HG03108 (cell line): ENCODE measurements at regions not wholly inside any gene's neighbourhood (a gene's known extent, or its start where the extent isn't known, plus 50 kb on each side); places are given as distances from the start of the nearest gene placed in this dataset.
"Not testable (repeated sequence)": the region's sequence is repeated elsewhere in the genome, so short reads cannot be mapped to it uniquely, and the experiment has no call there.

Experiments used
- ATAC-seq: cut with Tn5 transposase; IDR thresholded peaks from one replicate; pipeline ENCODE4 v1.9.1; 2021; ENCODE audit warnings: moderate library complexity; ENCODE audit not compliant: unreplicated experiment

DNA sequence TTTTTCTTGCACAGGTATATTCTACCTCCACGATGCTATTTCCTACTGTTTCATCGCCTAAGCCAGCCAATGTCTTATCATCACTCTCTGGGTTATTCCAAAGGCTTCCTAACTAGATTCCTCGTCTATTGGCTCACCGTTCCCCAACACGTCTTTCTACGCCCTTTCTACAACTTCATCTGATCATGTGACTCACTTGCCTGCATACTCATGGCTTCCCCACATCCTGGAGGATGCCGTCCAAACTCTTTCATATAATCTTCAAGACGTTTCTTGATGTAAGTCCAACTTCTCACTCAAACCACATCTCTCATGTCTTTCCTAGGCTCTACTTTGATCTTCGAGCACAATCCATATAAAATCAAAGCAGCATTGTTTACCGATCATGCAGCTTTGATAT lies 322.0 kb upstream of the PPARGC1A start:
- ATAC-seq: no peak

DNA sequence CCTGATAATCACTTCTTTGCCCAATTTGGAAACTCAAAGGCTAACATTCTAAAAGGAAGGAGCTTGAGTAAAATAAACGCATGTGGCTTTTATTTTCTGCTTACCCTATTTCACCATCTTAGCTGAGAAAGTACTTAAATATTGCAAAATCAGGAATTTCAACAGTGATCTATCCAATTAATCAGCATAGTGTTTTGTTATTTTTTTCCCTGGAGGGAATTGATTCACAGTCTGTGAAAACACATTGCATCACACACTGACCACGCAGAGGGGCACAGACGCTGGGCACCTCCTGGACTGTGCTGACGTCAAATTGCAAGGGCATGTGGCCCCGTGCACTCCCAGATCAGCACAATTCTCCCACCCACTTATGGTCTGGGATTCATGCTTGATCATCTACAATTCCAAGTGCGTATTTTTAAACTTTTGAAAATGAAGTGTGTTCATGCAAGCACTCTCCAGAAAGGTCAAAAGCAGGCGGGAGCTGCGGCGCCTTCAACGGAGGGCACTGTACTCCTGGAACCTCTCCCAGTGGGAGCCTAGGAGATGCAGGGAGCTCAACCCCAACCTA lies 320.6 kb upstream of the PPARGC1A start:
- no peak for ATAC-seq

DNA sequence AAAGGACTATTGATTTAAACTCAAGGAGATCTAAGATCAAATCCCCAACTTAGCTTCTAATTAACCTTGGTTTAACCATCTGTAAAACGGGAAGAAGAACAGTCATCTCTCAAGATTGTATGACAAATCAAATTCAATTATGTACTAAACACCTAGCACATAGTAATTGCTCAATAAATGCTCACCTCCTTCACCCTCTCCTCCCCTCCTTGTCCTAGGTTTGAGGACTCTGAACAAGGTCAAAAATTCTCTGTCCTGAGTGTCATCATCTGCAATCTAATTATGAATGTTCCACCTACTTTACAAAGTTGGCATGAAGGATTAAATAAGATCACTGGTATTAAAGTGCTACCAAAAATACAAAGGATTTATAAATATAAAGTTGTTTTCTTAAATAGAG lies 320.1 kb upstream of the PPARGC1A start:
- ATAC-seq: no peak

DNA sequence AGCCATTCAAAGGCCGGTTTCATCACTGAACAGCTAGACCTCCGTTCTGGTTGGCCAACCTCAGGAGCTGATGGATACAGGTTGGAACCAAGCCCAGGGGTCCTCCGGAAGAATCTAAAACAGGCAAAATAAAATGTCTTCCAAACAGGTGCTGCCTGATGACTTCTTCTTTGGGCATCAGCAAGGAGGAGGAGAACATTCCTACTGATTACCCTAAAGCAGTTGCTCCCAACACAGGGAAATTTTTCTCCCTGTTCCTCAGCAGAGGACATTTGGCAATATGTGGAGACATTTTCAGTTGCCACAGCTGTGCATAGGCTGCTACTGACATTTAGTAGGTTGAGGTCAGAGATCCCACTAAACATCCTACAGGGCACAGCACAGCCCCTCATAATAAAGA lies 319.3 kb upstream of the PPARGC1A start:
- no peak for ATAC-seq

DNA sequence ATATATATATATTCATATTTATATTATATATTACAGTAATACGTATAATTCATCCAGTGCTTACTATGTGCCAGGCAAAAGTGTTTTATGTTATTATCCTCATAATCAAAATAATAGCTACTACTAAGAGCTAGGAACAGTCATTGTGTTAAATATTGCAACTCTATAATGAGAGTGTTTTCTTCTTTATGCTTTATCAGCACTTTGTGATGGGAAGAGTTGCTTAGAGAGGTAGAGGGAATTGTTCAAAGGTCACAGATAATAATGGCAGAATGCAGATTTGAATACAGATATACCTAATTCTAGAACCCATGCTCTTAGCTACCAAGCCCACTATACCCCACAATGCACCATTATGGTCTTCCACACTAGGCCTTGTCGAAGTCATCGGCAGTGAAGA lies 318.8 kb upstream of the PPARGC1A start:
- ATAC-seq: no peak

DNA sequence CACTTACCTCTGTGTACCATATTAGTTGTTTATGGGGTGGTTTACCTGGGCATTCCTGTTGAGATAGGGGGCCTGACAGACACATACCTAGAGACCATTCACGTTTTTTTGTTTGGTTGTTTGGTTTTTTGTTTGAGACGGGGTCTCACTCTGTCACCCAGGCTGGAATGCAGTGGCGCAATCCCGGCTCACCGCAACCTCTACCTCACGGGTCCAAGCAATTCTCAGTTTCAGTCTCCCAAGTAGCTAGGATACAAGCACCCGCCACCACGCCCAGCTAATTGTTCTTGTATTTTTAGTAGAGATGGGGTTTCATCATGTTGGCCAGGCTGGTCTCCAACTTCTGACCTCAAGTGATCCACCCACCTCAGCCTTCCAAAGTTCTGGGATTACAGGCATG lies 314.9 kb upstream of the PPARGC1A start:
- ATAC-seq: not testable (repeated sequence)

DNA sequence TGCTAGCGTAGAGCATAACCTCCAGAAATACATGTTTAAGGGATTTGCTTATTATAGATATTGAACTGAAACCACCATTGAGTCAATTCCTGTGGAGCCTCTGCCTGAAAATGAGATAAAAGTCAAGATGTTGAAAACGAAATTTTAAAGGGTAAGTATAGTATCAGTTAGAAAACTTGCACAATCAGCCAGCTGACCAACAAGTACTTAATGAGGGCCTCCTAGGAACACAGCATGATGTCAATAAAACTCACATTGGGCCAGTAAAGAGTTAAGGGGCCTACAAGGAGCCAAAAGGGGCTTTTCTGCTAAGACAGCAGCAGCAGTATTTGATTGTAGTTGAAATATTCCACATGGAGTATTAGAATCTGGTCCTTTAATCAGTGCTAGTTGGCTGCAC lies 314.1 kb upstream of the PPARGC1A start:
- ATAC-seq: no peak

DNA sequence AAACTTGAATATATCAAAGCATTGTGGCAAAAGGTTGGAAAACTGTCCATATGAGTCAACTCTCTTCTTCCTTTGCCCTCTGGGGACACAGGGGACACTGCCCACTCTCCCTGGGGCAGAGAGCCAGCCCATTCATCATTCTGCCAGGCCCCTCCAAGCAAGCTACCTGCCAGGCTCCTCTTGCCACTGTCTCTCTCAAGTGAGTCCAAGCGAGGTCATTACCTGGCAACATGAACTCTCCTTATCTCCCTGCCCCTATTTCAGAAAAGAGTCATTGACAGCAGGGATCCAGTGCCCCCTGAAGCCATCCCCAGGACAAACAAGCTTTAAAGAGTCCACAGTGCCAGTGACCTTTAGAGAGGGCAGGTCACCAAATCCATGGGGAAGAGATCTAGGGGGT lies 312.7 kb upstream of the PPARGC1A start:
- ATAC-seq: no peak

DNA sequence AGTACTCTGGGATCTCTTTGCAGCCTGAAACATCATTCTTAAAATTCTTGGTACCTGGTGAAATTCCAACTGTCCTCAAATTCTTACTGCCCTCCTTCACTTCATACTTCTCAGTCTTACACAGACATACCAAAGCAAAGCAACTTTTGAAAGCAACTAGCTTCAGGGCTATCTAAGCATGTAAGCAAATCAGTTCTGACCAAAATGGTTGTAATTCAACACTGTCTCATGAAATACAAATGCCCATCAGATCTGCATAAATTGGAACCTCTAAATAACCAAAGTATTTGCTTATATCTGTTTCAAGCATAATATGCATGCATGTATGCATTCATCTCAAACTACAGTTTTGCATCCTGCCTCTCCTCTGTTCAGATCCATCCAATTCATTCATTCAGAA lies 308.1 kb upstream of the PPARGC1A start:
- ATAC-seq: no peak

DNA sequence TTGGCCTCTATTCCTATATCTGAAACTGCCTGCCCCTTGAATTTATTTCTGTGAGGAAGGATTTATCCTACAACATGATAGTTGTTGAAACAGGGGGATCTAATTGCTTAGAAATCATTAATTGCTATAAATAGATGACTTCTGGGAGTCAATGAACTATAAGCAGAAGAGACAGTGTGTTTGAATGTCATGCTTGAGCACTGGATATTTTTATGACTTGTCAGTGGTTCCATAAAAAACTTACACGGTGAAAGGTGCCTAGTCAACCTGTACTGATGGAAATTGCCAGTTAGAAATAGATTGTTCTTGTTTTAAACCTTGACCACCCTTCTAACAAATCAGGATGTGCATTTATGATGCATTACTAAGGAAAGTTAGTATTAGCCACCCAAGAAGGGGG lies 306.9 kb upstream of the PPARGC1A start:
- ATAC-seq: no peak

DNA sequence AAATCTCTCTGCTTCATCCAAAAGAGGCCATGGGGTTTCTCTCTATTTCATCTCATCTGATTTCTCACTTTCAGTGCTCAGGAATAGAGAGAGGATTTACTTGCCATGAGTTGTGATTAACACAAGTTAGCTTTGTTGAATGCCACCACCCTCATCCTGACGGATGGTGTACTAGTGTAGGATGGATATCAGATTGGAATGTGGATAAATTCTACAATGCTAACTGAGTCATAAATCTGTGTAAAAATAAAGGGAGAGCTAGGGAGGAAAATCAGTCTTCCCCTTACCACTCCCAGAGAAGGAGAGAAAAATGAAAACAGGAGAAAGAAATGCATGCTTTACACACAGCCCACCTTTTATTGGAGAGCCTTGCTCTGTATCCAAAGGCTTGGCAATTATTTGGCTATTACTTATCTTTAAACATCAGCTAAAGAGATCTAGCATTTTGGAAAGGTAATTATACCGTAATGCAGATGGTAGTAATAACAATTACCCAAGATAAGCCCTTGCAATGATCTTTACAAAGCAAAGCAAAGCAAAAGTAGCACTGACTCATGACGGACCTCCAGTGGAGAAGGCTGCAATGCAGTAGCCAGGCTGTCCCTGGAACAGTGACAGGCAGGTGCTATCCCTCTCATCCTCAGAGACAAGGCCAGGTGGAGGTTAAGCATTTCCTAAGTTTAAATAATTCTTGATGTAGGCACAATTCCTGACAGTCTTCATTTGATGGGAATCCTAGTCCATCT lies 306.3 kb upstream of the PPARGC1A start:
- no peak for ATAC-seq

DNA sequence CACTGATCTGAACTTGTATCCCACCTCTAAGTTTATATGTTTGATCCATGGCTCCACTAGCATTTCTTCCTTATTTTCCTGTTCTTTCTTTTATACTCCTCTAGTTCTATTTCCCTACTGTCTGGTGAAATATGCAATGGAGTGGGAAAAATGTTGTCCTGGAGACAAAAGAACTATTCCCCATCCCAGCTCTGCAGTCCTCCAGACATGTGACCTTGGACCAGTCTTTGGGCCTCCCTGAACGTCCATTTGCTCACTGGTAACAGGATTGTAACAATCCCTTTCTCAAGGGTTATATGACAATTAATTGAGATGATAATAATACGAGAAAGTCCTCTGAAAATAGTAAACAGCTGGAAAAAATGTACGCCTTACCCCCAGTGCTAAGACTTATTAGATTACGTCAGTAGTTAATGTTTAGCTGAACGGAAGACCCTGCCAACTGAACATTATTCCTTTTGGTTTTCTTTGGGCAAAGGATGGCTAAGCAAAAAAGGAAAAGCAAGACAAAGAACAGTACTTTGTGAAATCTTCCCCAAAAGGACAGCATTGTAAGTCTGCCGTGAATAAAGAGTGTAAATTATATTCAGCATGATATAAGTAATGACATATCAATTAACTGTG lies 302.3 kb upstream of the PPARGC1A start:
- ATAC-seq: no peak

DNA sequence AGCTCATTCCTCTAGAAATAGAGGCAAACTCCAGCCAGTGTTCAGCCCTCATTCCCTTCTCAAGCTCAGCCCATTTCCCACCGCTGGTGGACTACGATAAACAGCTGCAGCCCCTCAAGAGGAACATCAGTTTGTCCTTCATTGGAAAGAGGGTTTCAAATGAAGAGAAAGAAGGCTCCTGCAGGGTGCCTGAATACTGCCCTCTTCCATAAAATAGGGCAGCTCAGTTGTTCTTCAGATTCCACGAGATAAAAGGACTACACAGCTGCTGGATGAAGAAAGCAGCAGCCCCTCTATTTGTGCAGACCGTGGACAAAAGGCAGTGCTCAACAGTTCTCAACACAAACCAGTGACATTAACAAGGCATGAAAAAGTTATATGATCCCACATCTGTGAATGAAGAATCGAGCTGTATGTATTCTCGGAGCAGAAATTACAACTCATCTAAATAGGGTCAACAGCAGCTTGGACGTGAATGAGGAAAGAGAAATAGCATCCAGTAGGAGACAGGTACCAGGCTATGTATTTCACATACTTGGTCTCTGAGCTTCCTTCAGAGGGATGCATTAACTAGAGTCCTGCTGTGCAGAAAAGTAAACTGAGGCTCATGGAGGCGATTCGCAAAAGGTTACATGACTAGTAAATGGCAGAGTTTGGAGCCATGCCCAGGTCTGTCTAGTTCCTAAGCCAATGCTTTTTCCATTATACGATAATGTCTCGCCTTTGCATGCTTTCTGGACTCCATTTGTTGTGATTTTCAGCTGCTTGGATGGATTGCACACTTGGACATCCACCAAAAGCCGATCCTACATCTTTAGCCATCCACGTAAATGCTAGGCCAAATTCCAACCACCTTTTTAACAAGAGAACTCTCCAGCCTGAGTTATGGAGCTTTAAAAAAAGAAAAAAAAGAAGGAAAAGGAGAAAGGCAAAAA lies 301.2 kb upstream of the PPARGC1A start:
- no peak for ATAC-seq

DNA sequence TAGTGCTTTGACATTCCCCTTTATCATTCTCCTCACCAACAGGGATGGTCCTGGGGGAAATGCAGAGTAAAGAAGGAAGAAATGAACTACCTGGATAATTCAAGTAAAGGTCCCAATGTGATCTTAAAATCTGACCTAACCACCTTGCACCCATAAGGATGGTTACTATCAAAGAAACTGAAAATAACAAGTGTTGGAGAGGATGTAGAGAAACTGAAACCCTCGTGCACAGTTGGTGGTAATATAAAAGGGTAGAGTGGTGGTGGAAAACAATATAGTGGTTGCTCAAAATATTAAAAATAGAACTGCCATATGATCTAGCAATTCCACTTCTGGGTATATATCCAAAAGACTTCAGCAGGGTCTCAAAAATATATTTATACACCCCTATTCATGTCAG lies 298.6 kb upstream of the PPARGC1A start:
- no peak for ATAC-seq

DNA sequence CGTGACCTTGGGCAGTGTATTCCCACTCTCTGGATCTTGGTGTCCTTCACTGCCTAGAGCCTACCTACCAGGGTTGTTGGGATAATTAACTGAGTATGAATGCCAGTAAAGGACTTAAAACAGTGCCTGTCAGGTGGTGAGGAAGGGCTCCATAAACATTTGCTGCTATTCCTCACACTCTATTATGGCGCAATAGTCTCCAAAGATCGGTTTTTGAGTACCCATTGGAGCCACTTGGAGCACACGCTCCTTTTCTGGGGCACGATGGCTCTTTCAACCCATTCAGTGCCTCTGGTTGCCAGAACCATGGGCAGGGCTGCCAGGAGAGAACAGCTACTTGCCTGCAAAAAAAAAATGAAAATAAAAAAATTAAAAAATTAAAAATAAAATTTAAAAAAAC lies 296.6 kb upstream of the PPARGC1A start:
- no peak for ATAC-seq

DNA sequence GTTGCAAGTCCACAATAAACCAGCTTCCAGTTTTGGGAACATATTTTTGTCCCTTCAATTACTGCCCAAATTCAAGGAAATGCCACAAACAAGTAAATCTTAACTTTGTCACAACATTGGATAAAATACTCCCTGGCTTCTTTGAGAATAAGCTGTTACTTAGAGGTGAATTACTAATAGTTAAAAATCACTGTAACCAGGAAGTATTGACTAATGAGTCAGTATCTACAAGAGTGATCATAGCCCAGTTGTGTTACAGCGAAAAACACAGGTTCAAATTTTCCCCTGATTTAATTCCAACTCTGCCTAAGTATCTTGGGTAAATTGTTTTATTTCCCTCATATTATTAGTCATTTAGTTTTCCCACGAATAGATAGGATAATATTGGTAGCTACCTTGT lies 291.2 kb upstream of the PPARGC1A start:
- no peak for ATAC-seq

DNA sequence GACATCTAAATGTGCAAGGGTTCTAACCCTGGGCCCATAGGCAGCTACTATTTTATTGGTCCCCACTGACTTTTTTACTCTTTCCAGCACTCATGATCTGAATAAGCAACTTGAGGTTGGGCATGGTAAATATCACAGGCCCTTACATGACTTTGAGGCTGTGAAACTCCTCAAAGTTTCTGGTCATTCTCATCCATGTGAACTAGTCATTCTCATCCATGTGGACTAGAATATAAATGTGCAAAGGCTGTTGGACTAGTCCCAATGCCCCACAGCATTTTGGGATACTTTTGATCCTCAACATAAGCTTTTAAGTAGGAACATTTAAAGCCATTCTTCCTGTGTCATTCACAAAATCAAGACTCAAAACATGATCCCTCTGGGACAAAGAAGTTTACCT lies 290.7 kb upstream of the PPARGC1A start:
- no peak for ATAC-seq

DNA sequence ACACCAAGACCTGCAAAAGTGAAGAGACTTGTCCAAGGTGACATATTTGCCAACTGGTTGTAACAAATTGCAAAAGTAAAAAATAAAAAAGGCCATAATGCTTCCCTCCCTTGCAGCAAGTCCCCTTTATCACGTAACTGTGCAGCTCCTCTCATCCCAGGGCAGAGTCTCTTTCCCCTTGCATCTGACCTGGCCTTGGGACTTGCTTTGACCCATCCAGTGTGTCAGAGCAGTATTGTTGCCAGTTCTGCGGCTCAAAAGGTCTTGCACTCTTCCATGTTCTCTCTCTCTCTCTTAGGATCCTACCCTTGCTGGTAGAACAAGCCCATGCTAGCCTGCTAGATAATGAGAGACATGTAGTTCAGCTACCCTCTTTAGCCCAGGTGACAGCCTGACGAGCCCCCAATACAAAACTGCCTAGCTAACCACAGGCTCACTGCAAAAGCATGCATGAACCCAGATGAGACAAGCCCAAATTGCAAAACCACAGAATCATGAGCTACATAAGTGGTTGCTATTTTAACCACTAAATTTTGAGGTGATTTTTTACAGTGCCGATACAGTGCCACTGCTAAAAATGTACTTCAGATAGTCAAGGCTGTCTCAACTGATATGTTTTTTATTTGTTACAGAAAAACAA lies 289.5 kb upstream of the PPARGC1A start:
- ATAC-seq: no peak

DNA sequence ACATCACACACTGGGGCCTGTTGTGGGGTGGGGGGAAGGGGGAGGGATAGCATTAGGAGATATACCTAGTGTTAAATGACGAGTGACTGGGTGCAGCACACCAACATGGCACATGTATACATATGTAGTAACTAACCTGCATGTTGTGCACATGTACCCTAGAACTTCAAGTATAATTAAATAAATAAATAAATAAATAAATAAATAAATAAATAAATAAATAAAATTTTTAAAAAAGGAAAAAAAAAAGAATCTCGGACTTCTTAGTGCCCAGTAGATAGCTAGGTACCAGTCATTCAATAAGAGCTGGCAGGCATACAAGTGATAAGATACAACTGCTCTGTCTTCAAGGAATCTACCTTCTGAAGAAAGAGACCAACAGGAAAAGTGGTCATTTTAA lies 287.6 kb upstream of the PPARGC1A start:
- not testable (repeated sequence) for ATAC-seq

DNA sequence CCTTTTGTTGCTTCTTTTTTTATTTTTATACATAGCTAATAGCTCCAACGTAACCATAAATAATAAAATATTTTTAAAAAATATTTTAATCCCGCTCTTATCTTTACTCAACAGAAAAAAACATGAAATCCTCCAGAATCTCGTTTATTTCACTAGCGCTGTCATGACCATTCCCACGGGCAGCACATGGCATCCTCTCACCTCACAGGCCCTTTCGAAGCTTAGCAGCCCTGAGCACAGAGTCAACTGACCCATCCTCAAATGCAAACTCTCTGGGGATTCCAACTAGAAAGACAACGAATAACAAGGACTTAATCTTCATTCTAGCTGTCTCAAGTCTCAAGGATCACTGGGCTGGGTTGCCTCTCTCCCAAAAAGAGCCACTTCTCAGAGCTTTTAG lies 285.9 kb upstream of the PPARGC1A start:
- ATAC-seq: no peak

DNA sequence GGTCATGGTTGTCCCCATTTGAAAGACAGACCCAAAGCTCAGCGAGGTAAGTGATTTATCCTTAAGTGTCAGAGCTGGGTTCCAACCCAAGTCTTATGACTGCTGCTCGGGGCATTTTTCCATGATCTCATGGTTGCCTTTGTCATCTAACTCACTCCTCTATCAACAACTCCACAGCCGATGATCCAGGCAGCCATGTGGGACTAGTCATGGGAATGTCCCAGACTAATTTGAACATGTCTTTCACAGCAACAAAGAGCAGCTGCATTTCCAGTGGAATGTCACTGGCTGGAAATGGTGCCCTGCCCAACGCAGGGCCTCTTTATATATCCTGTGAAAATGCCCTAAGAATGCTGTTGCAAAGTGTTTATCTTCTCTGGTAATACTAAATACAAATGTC lies 284.8 kb upstream of the PPARGC1A start:
- no peak for ATAC-seq
